ENCODE measurements at regions not wholly inside any gene's neighbourhood (a gene's known extent, or its start where the extent isn't known, plus 50 kb on each side); places are given as distances from the start of the nearest gene placed in this dataset.

GRCh38 chr3:107325446-107325845 is 51.8 kb upstream of the CCDC54 start:
- no peak overlapping the region for H3K4me3 ChIP-seq (replicated peaks; ENCODE audit: insufficient read depth, low read length)
- H3K27ac ChIP-seq (replicated peaks), result no peak overlapping the region
- TF ChIP-seq SPI1 (IDR thresholded peaks at IDR 0.05; ENCODE audit: borderline replicate concordance, low read depth) (no peak), GABPA (IDR thresholded peaks at IDR 0.05; ENCODE audit: low read depth) (no peak), POLR2AphosphoS5 (IDR thresholded peaks at IDR 0.05; ENCODE audit: low read depth) (no peak), REST (IDR thresholded peaks at IDR 0.05; ENCODE audit: insufficient replicate concordance, low read depth) (no peak), CTCF (IDR thresholded peaks at IDR 0.05; ENCODE audit: insufficient read depth, low read length) (no peak)
- H3K27me3 ChIP-seq (ENCODE audit: insufficient read depth, poor library complexity, severe bottlenecking), result no peaks in the 10 kb centered on the region
- no peak for DNase-seq (ENCODE audit: low read depth in 1 of 2, low spot score in 1 of 2)

Data from HL-60 (cell line).